CD14-positive monocyte (primary cell): ENCODE measurements at regions not wholly inside any gene's neighbourhood (a gene's known extent, or its start where the extent isn't known, plus 50 kb on each side); places are given as distances from the start of the nearest gene placed in this dataset.
"Not testable (repeated sequence)": the region's sequence is repeated elsewhere in the genome, so short reads cannot be mapped to it uniquely, and the experiment has no call there.

ENCODE experiments used
- DNase-seq, 3 donors: peaks; one replicate each; pipeline ENCODE4 v3.0.0-alpha.2; 2011 to 2022
- H2AFZ ChIP-seq: 2 replicates; pipeline ENCODE4 v1.6.0; 2012; ENCODE audit warnings: mild to moderate bottlenecking, low read depth, low read length, inconsistent platforms; ENCODE audit not compliant: insufficient read depth, poor library complexity, severe bottlenecking
- H3K27ac ChIP-seq, 2 donors: 1 replicate in 1 of 2; 2 replicates in 1 of 2; pipeline ENCODE4 v1.5.1; 2012 to 2013; ENCODE audit warnings: low read length in 2 of 2, control low read depth in 1 of 2, inconsistent platforms in 1 of 2, low read depth in 1 of 2, mild to moderate bottlenecking in 1 of 2
- H3K27me3 ChIP-seq, 2 donors: one replicate each; pipeline versions ENCODE4 v1.6.0 to v1.6.1; 2011 to 2013; ENCODE audit warnings: low read length in 2 of 2; ENCODE audit not compliant: control insufficient read depth in 2 of 2, insufficient read depth in 2 of 2
- H3K36me3 ChIP-seq, 2 donors: replicated peaks in 1 of 2; 1 replicate in 1 of 2; 2 replicates in 1 of 2; pipeline versions ENCODE4 v1.5.1 to v1.6.1; 2012 to 2013; ENCODE audit warnings: low read length in 2 of 2, control low read depth in 1 of 2, inconsistent platforms in 1 of 2, mild to moderate bottlenecking in 1 of 2; ENCODE audit not compliant: insufficient read depth in 2 of 2, control insufficient read depth in 1 of 2
- H3K4me1 ChIP-seq, 2 donors: 1 replicate in 1 of 2; 2 replicates in 1 of 2; pipeline versions ENCODE4 v1.5.1 to v1.6.1; 2012 to 2013; ENCODE audit warnings: low read length in 2 of 2, control low read depth in 1 of 2, inconsistent platforms in 1 of 2, mild to moderate bottlenecking in 1 of 2, moderate library complexity in 1 of 2; ENCODE audit not compliant: insufficient read depth in 2 of 2, control insufficient read depth in 1 of 2
- H3K4me2 ChIP-seq: replicated peaks from 2 replicates; pipeline ENCODE3; 2012; ENCODE audit warnings: low read length, moderate library complexity, mild to moderate bottlenecking; ENCODE audit not compliant: poor library complexity, severe bottlenecking; ENCODE audit errors: extremely low read depth
- H3K4me3 ChIP-seq, 3 experiments: fragments of 200-600 bp in 1 of 3; sonication (generic) in 1 of 3; replicated peaks in 1 of 3; 1 replicate in 2 of 3; 2 replicates in 1 of 3; pipeline ENCODE4 v1.5.1; 2011 to 2013; ENCODE audit warnings: low read length in 3 of 3, mild to moderate bottlenecking in 3 of 3, control low read depth in 2 of 3, low read depth in 2 of 3, inconsistent platforms in 1 of 3, moderate library complexity in 1 of 3
- H3K79me2 ChIP-seq: 2 replicates; pipeline ENCODE4 v1.6.0; 2012; ENCODE audit warnings: mild to moderate bottlenecking, control low read depth, inconsistent platforms, low read length, moderate library complexity; ENCODE audit not compliant: insufficient read depth
- H3K9ac ChIP-seq: 2 replicates; pipeline ENCODE4 v1.6.0; 2017; ENCODE audit warnings: low read length, mild to moderate bottlenecking; ENCODE audit not compliant: insufficient read depth, poor library complexity, severe bottlenecking
- H3K9me3 ChIP-seq, 2 donors: replicated peaks in 1 of 2; 1 replicate in 1 of 2; 2 replicates in 1 of 2; pipeline versions ENCODE4 v1.5.1 to v1.6.1; 2012 to 2013; ENCODE audit warnings: low read length in 2 of 2, control low read depth in 1 of 2; ENCODE audit not compliant: control insufficient read depth in 1 of 2, insufficient read depth in 1 of 2
- H4K20me1 ChIP-seq: 2 replicates; pipeline ENCODE4 v1.6.0; 2012; ENCODE audit warnings: mild to moderate bottlenecking, low read length, control low read depth, moderate library complexity; ENCODE audit not compliant: insufficient read depth
- H3K27ac Mint-ChIP-seq, 7 donors: one replicate each; pipeline ENCODE4 v1.8.0; 2020; ENCODE audit warnings: mild to moderate bottlenecking in 7 of 7, mixed read lengths in 7 of 7, moderate library complexity in 6 of 7, inconsistent platforms in 2 of 7
- H3K27me3 Mint-ChIP-seq, 3 donors: one replicate each; pipeline ENCODE4 v1.8.0; 2021 to 2022; ENCODE audit warnings: low read depth in 3 of 3, mild to moderate bottlenecking in 3 of 3, mixed read lengths in 3 of 3, moderate library complexity in 3 of 3, inconsistent platforms in 1 of 3
- H3K36me3 Mint-ChIP-seq, 2 donors: one replicate each; pipeline ENCODE4 v1.8.0; 2020; ENCODE audit warnings: mixed read lengths in 2 of 2, inconsistent platforms in 1 of 2, mild to moderate bottlenecking in 1 of 2
- H3K4me1 Mint-ChIP-seq: one replicate; pipeline ENCODE4 v1.8.0; 2020; ENCODE audit warnings: mild to moderate bottlenecking, mixed read lengths
- H3K4me3 Mint-ChIP-seq, 2 donors: one replicate each; pipeline ENCODE4 v1.8.0; 2020; ENCODE audit warnings: mild to moderate bottlenecking in 2 of 2, mixed read lengths in 2 of 2, moderate library complexity in 1 of 2
- H3K9me3 Mint-ChIP-seq, 7 donors: one replicate each; pipeline ENCODE4 v1.8.0; 2020 to 2022; ENCODE audit warnings: mixed read lengths in 7 of 7, mild to moderate bottlenecking in 6 of 7, moderate library complexity in 6 of 7, inconsistent platforms in 2 of 7
- CTCF ChIP-seq: fragments of 200-600 bp; IDR thresholded peaks from one replicate; pipeline ENCODE4 v1.8.0; 2022; ENCODE audit warnings: antibody characterized with exemption, mild to moderate bottlenecking
- WGBS: methylation state at CpG from one replicate; pipeline ENCODE4 v1.1.5; 2013; ENCODE audit warnings: missing lambda C conversion rate; ENCODE audit not compliant: insufficient coverage; 5-methylcytosine and 5-hydroxymethylcytosine counted together
- intact Hi-C, 2 donors: fragments of 100-400 bp; cut with micrococcal nuclease; formaldehyde crosslinking; loops; one replicate each; pipeline versions ENCODE4 v1.15.0 to v1.15.1; 2023

DNA sequence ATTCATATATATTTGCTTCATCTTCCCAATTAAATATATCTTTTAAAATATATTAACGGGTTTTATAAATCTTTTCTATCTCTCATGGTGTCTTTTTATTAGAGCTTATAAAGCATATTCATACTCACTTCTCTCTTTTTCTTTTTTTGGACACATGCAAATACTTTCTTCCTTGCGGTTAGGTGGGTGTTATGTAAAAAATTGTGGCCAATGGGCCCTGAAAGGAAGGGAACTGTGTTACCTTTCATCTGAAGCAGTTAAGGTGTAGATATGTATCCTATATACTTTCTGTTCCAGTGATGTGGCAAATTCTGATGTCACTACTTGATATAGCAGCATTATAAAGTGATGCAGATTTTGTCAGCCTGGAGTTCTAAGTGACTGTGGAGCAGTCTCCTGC is 714.5 kb downstream of the PLCL1 start:
- Mint-ChIP-seq H3K27me3 (no peaks in the 10 kb centered on the region), H3K9me3 (peaks cover 0 to 5% (median 0%) of the 10 kb centered on the region in 7 donors), H3K4me3 (no peak overlapping the region), H3K4me1 (no peaks in the 10 kb centered on the region), H3K36me3 (no peaks in the 10 kb centered on the region), H3K27ac (no peak overlapping the region)
- no peak overlapping the region for H3K9ac ChIP-seq
- TF ChIP-seq CTCF, result no peak
- H2AFZ ChIP-seq, result no peak overlapping the region
- WGBS, result no CpG with 5 or more reads among the region's 2 CpGs
- no peaks in the 10 kb centered on the region for H3K27me3 ChIP-seq
- H4K20me1 ChIP-seq, result no peaks in the 10 kb centered on the region
- no peaks in the 10 kb centered on the region for H3K9me3 ChIP-seq
- H3K36me3 ChIP-seq, result no peaks in the 10 kb centered on the region
- H3K4me2 ChIP-seq, result no peak overlapping the region
- DNase-seq, result no peak
- H3K79me2 ChIP-seq, result no peaks in the 10 kb centered on the region
- intact Hi-C loops, result no loop called here
- no peak overlapping the region for H3K4me3 ChIP-seq
- H3K4me1 ChIP-seq, result no peaks in the 10 kb centered on the region
- no peak overlapping the region for H3K27ac ChIP-seq

DNA sequence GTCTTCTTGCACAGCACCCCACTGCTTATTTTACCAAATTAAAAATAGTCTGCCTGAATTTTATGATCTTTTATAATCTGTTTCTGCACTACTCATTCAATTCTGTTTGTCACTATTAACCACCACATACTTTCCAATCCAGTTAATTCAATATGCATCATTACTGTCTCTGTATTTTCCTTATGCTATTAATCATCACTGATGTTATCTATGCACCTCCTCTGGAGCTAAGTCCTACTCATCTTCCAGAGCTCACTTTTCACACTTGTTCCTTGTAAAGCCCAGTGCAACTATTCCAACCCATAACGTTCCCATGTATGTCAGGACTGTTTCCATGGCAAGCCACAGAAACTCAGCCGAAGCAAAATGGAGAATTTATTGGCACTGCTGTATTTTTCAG is 713.6 kb downstream of the PLCL1 start:
- H3K27ac Mint-ChIP-seq, result no peak overlapping the region
- H3K4me2 ChIP-seq, result no peak overlapping the region
- H3K9me3 ChIP-seq, result no peaks in the 10 kb centered on the region
- H3K4me1 ChIP-seq, result no peaks in the 10 kb centered on the region
- H3K27me3 ChIP-seq, result no peaks in the 10 kb centered on the region
- H3K9me3 Mint-ChIP-seq, result peaks cover 0 to 5% (median 0%) of the 10 kb centered on the region in 7 donors
- WGBS, result 81% methylated on average over 2 of the region's 2 CpGs
- intact Hi-C loops, result no loop called here
- no peaks in the 10 kb centered on the region for H3K36me3 Mint-ChIP-seq
- no peak overlapping the region for H3K4me3 Mint-ChIP-seq
- no peak overlapping the region for H3K4me3 ChIP-seq
- H3K27ac ChIP-seq, result no peak overlapping the region
- DNase-seq, result no peak
- no peaks in the 10 kb centered on the region for H3K27me3 Mint-ChIP-seq
- no peak for TF ChIP-seq CTCF
- no peak overlapping the region for H3K9ac ChIP-seq
- H4K20me1 ChIP-seq, result no peaks in the 10 kb centered on the region
- H3K36me3 ChIP-seq, result no peaks in the 10 kb centered on the region
- no peaks in the 10 kb centered on the region for H3K79me2 ChIP-seq
- H3K4me1 Mint-ChIP-seq, result no peaks in the 10 kb centered on the region
- no peak overlapping the region for H2AFZ ChIP-seq

- H3K9me3 Mint-ChIP-seq, H3K9me3 ChIP-seq, H3K4me1 ChIP-seq, H3K79me2 ChIP-seq, H3K27me3 ChIP-seq, H3K27me3 Mint-ChIP-seq, H3K36me3 ChIP-seq, H3K4me1 Mint-ChIP-seq, H2AFZ ChIP-seq, DNase-seq, H4K20me1 ChIP-seq, H3K36me3 Mint-ChIP-seq, H3K27ac ChIP-seq, H3K4me3 Mint-ChIP-seq, H3K4me2 ChIP-seq, H3K27ac Mint-ChIP-seq, intact Hi-C loops, H3K4me3 ChIP-seq, H3K9ac ChIP-seq: not testable (repeated sequence)
- WGBS, result no CpG with 5 or more reads among the region's 1 CpG
These were observed 704.2 kb downstream of the PLCL1 start for GRCh38 chr2:198508610-198509009.
